HG03025 (cell line): ENCODE measurements at regions not wholly inside any gene's neighbourhood (a gene's known extent, or its start where the extent isn't known, plus 50 kb on each side); places are given as distances from the start of the nearest gene placed in this dataset.
"Not testable (repeated sequence)": the region's sequence is repeated elsewhere in the genome, so short reads cannot be mapped to it uniquely, and the experiment has no call there.

Source experiments
- ATAC-seq: cut with Tn5 transposase; IDR thresholded peaks from one replicate; pipeline ENCODE4 v1.9.1; 2021; ENCODE audit warnings: mild to moderate bottlenecking, moderate library complexity; ENCODE audit not compliant: unreplicated experiment, low FRiP score

- ATAC-seq, result no peak
Measured at GRCh38 chr12:131599190-131600159, 111.4 kb upstream of the SFSWAP start.

- no peak for ATAC-seq
Measured at GRCh38 chr12:131600160-131600532, 110.7 kb upstream of the SFSWAP start.

GRCh38 chr12:131601499-131601898 is 109.4 kb upstream of the SFSWAP start:
- ATAC-seq, result not testable (repeated sequence)

- no peak for ATAC-seq
Measured at GRCh38 chr12:131603106-131603938, 107.6 kb upstream of the SFSWAP start.

GRCh38 chr12:131603939-131604795 is 106.7 kb upstream of the SFSWAP start:
- no peak for ATAC-seq

- no peak for ATAC-seq
Measured at GRCh38 chr12:131604859-131605258, 106.0 kb upstream of the SFSWAP start.

- ATAC-seq, result no peak
Measured at GRCh38 chr12:131605304-131605829, 105.5 kb upstream of the SFSWAP start.

GRCh38 chr12:131606218-131606901 is 104.5 kb upstream of the SFSWAP start:
- ATAC-seq, result no peak

GRCh38 chr12:131607658-131608447 is 103.0 kb upstream of the SFSWAP start:
- ATAC-seq, result peak; percentile 75

- no peak for ATAC-seq
Measured at GRCh38 chr12:131608740-131609690, 101.9 kb upstream of the SFSWAP start.

- no peak for ATAC-seq
Measured at GRCh38 chr12:131609762-131610161, 101.1 kb upstream of the SFSWAP start.

- no peak for ATAC-seq
Measured at GRCh38 chr12:131610181-131610580, 100.7 kb upstream of the SFSWAP start.

GRCh38 chr12:131610891-131611290 is 100.0 kb upstream of the SFSWAP start:
- no peak for ATAC-seq

- ATAC-seq, result no peak
Measured at GRCh38 chr12:131611416-131612091, 99.3 kb upstream of the SFSWAP start.

- ATAC-seq, result no peak
Measured at GRCh38 chr12:131612092-131612755, 98.7 kb upstream of the SFSWAP start.

GRCh38 chr12:131613186-131613585 is 97.7 kb upstream of the SFSWAP start:
- no peak for ATAC-seq

GRCh38 chr12:131613678-131614077 is 97.2 kb upstream of the SFSWAP start:
- peak; percentile 40 for ATAC-seq
